HFF-Myc (cell line): ENCODE measurements at regions not wholly inside any gene's neighbourhood (a gene's known extent, or its start where the extent isn't known, plus 50 kb on each side); places are given as distances from the start of the nearest gene placed in this dataset.

ENCODE experiments used
- DNase-seq: peaks from one replicate; pipeline ENCODE4 v3.0.0-alpha.2; 2011; ENCODE audit warnings: low read depth; ENCODE audit errors: extremely low read depth
- H3K4me3 ChIP-seq: replicated peaks from 2 replicates; pipeline ENCODE4 v1.5.1; 2011; ENCODE audit warnings: low read depth, mild to moderate bottlenecking, control low read depth, low read length
- TF ChIP-seq, protein P1 (sequence below): IDR thresholded peaks from 2 replicates; pipeline ENCODE4 v1.5.1; 2012; ENCODE audit warnings: mild to moderate bottlenecking, low read depth, low read length, control low read depth; ENCODE audit errors: missing control alignments

- DNase-seq: no peak
- H3K4me3 ChIP-seq: no peak overlapping the region
- TF ChIP-seq, protein P1, sequence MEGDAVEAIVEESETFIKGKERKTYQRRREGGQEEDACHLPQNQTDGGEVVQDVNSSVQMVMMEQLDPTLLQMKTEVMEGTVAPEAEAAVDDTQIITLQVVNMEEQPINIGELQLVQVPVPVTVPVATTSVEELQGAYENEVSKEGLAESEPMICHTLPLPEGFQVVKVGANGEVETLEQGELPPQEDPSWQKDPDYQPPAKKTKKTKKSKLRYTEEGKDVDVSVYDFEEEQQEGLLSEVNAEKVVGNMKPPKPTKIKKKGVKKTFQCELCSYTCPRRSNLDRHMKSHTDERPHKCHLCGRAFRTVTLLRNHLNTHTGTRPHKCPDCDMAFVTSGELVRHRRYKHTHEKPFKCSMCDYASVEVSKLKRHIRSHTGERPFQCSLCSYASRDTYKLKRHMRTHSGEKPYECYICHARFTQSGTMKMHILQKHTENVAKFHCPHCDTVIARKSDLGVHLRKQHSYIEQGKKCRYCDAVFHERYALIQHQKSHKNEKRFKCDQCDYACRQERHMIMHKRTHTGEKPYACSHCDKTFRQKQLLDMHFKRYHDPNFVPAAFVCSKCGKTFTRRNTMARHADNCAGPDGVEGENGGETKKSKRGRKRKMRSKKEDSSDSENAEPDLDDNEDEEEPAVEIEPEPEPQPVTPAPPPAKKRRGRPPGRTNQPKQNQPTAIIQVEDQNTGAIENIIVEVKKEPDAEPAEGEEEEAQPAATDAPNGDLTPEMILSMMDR: no peak
These were observed 302.9 kb upstream of the ERBB4 start for GRCh38 chr2:212841460-212841859.

- H3K4me3 ChIP-seq: no peak overlapping the region
- DNase-seq: no peak
- TF ChIP-seq, protein P1: no peak
These were observed 293.9 kb upstream of the ERBB4 start for GRCh38 chr2:212832211-212833195.

- DNase-seq: no peak
- no peak overlapping the region for H3K4me3 ChIP-seq
- TF ChIP-seq, protein P1: no peak
These were observed 293.1 kb upstream of the ERBB4 start for GRCh38 chr2:212831671-212832199.

DNA sequence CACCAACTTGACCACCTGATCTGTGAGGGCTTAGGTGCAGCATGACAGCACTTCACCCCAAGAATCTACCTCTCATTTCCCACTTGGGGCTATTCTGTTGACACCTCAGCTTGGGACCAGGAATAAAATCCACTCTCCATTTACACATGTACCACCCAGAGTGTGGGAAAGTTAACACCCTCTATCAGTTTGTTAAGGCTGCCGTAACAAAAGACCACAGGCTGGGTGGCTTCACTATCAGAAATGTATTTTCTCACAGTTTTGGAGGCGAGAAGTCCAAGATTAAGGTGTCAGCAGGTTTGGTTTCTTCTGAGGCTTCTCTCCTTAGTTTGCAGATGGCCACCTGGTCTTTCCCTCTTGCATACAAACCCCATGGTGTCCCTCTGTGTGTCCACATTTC, 277.7 kb upstream of the ERBB4 start:
- TF ChIP-seq, protein P1: no peak
- no peak overlapping the region for H3K4me3 ChIP-seq
- DNase-seq: no peak

DNA sequence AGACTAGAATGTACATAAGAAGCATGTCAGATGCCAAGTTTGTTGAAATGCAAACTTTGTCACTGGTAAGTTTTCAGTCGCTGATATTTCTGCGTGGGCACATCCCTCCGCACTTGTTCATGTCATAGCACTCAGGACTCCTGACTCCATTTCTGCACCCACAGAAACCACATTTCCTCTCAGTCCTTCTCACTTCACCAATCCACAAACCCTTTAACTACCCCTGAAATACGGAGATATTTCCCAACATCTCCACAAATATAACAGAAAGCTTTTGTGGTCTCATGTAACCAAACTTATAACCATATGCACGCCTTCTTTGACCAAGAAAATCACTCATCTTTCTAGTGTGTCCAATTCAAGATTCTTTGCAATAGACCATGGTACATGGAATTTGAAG, 276.9 kb upstream of the ERBB4 start:
- DNase-seq: no peak
- no peak overlapping the region for H3K4me3 ChIP-seq
- TF ChIP-seq, protein P1: no peak

DNA sequence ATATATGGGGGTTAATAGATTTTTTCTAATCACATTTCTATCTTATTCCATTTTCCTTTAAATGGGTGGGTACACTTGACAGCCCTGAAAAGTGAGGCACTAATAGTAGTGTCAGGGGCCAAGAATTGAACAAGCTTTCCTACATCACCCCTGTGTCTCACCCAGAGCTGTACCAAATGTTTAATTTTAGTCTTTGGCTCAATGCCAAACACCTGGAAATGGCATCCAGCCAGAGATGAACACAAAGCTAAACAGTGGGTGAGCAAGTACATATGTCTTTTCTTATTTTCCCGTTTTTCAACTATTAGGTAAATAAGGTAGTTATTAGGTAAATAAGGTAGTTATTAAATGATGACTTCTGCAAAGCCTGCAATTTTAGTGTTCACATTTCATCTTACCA, 276.3 kb upstream of the ERBB4 start:
- no peak for DNase-seq
- TF ChIP-seq, protein P1: no peak
- H3K4me3 ChIP-seq: no peak overlapping the region

GRCh38 chr2:212811921-212812320, 273.3 kb upstream of the ERBB4 start:
- no peak for DNase-seq
- no peak overlapping the region for H3K4me3 ChIP-seq
- TF ChIP-seq, protein P1: no peak
